Muscle layer of duodenum (tissue), 2 donors: ENCODE measurements at regions not wholly inside any gene's neighbourhood (a gene's known extent, or its start where the extent isn't known, plus 50 kb on each side); places are given as distances from the start of the nearest gene placed in this dataset.

Experiments used
- H3K27ac ChIP-seq: one replicate; pipeline ENCODE4 v1.7.0; 2013; ENCODE audit warnings: mild to moderate bottlenecking, low read length
- H3K27me3 ChIP-seq: one replicate; pipeline ENCODE4 v1.7.0; 2013; ENCODE audit warnings: low read depth, mild to moderate bottlenecking, control low read depth, low read length
- H3K36me3 ChIP-seq, 2 donors: one replicate each; pipeline ENCODE4 v1.7.0; 2013; ENCODE audit warnings: low read length in 2 of 2, control low read depth in 1 of 2, mild to moderate bottlenecking in 1 of 2; ENCODE audit not compliant: insufficient read depth in 2 of 2, control insufficient read depth in 1 of 2
- H3K4me1 ChIP-seq, 2 donors: one replicate each; pipeline ENCODE4 v1.7.0; 2013; ENCODE audit warnings: low read length in 2 of 2, mild to moderate bottlenecking in 2 of 2, control low read depth in 1 of 2, moderate library complexity in 1 of 2; ENCODE audit not compliant: insufficient read depth in 2 of 2, control insufficient read depth in 1 of 2
- H3K4me3 ChIP-seq, 2 donors: one replicate each; pipeline ENCODE4 v1.7.0; 2013; ENCODE audit warnings: low read length in 2 of 2, low read depth in 1 of 2, mild to moderate bottlenecking in 1 of 2
- H3K9me3 ChIP-seq, 2 donors: one replicate each; pipeline ENCODE4 v1.7.0; 2013; ENCODE audit warnings: low read length in 2 of 2, control low read depth in 1 of 2, mild to moderate bottlenecking in 1 of 2; ENCODE audit not compliant: control insufficient read depth in 1 of 2
- donor health status: healthy.

- H3K4me1 ChIP-seq: no peaks in the 10 kb centered on the region
- H3K9me3 ChIP-seq: peaks cover 0 to 7% of the 10 kb centered on the region in 2 donors
- no peaks in the 10 kb centered on the region for H3K36me3 ChIP-seq
- H3K4me3 ChIP-seq: no peak overlapping the region
- no peak overlapping the region for H3K27ac ChIP-seq
- H3K27me3 ChIP-seq: no peaks in the 10 kb centered on the region
Measured at GRCh38 chr4:8729408-8730149, 137.0 kb downstream of the CPZ start.

- Histone ChIP-seq H3K9me3 (peaks cover 0 to 4% of the 10 kb centered on the region in 2 donors), H3K36me3 (no peaks in the 10 kb centered on the region), H3K4me3 (no peak overlapping the region), H3K27ac (no peak overlapping the region), H3K4me1 (no peaks in the 10 kb centered on the region), H3K27me3 (no peaks in the 10 kb centered on the region)
Measured at GRCh38 chr4:8728536-8729407, 136.2 kb downstream of the CPZ start.

GRCh38 chr4:8727546-8728510 is 135.3 kb downstream of the CPZ start:
- Histone ChIP-seq H3K4me3 (no peak overlapping the region), H3K9me3 (peaks cover 0 to 2% of the 10 kb centered on the region in 2 donors), H3K27me3 (no peaks in the 10 kb centered on the region), H3K36me3 (no peaks in the 10 kb centered on the region), H3K27ac (no peak overlapping the region), H3K4me1 (no peaks in the 10 kb centered on the region)

GRCh38 chr4:8727131-8727530 is 134.6 kb downstream of the CPZ start:
- Histone ChIP-seq H3K27me3 (no peaks in the 10 kb centered on the region), H3K4me1 (no peaks in the 10 kb centered on the region), H3K27ac (no peak overlapping the region)

GRCh38 chr4:8726344-8726851 is 133.8 kb downstream of the CPZ start:
- no peak overlapping the region for H3K4me3 ChIP-seq
- no peaks in the 10 kb centered on the region for H3K27me3 ChIP-seq
- H3K27ac ChIP-seq: no peak overlapping the region
- H3K36me3 ChIP-seq: no peaks in the 10 kb centered on the region
- H3K4me1 ChIP-seq: no peaks in the 10 kb centered on the region
- no peaks in the 10 kb centered on the region for H3K9me3 ChIP-seq

More at GRCh38 chr4:8727131-8727530, 134.6 kb downstream of the CPZ start:
- H3K36me3 ChIP-seq: no peaks in the 10 kb centered on the region
- no peaks in the 10 kb centered on the region for H3K9me3 ChIP-seq
- no peak overlapping the region for H3K4me3 ChIP-seq

- no peak overlapping the region for H3K4me3 ChIP-seq
- H3K4me1 ChIP-seq: no peaks in the 10 kb centered on the region
- H3K9me3 ChIP-seq: no peaks in the 10 kb centered on the region
- H3K27me3 ChIP-seq: no peaks in the 10 kb centered on the region
- no peaks in the 10 kb centered on the region for H3K36me3 ChIP-seq
- no peak overlapping the region for H3K27ac ChIP-seq
Measured at GRCh38 chr4:8725845-8726244, 133.3 kb downstream of the CPZ start.

GRCh38 chr4:8725071-8725841 is 132.7 kb downstream of the CPZ start:
- Histone ChIP-seq H3K27me3 (no peaks in the 10 kb centered on the region), H3K4me1 (no peaks in the 10 kb centered on the region), H3K9me3 (no peaks in the 10 kb centered on the region), H3K36me3 (no peaks in the 10 kb centered on the region), H3K27ac (no peak overlapping the region), H3K4me3 (no peak overlapping the region)

GRCh38 chr4:8724436-8725070 is 132.0 kb downstream of the CPZ start:
- Histone ChIP-seq H3K27me3 (no peaks in the 10 kb centered on the region), H3K27ac (no peak overlapping the region), H3K36me3 (no peaks in the 10 kb centered on the region), H3K4me1 (no peaks in the 10 kb centered on the region), H3K4me3 (no peak overlapping the region), H3K9me3 (peaks cover 0 to 2% of the 10 kb centered on the region in 2 donors)

GRCh38 chr4:8723222-8723980 is 130.8 kb downstream of the CPZ start:
- Histone ChIP-seq H3K9me3 (peaks cover 0 to 8% of the 10 kb centered on the region in 2 donors), H3K27me3 (no peaks in the 10 kb centered on the region), H3K4me3 (no peak overlapping the region), H3K27ac (no peak overlapping the region), H3K4me1 (no peaks in the 10 kb centered on the region), H3K36me3 (no peaks in the 10 kb centered on the region)
